ENCODE measurements at regions not wholly inside any gene's neighbourhood (a gene's known extent, or its start where the extent isn't known, plus 50 kb on each side); places are given as distances from the start of the nearest gene placed in this dataset.

DNA sequence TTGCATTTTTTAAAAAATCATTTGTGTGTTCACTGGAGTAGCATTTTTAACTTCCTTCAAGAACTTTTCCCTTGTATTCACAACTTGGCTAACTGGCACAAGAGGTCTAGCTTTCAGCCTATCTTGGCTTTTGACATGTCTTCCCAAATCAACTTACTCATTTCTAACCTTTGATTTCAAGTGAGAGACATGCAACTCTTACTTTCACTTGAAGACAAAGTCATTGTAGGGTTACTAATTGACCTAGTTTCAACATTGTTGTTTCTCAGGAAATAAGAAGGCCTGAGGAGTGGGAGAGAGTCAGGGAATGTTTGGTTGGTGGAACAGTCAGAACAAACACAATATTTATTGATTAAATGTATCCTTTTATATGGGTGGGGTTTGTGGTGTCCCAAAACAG lies 95.0 kb upstream of the C9orf72 start (continued):
- no peak for TF ChIP-seq CEBPB (IDR thresholded peaks at IDR 0.05; ENCODE audit: low read depth, low read length)
- TF ChIP-seq POLR2A (IDR thresholded peaks at IDR 0.05; ENCODE audit: control extremely low read depth in 1 of 2, low read depth in 2 of 2, low read length in 2 of 2): no peak
